HG02970 (cell line): ENCODE measurements at regions not wholly inside any gene's neighbourhood (a gene's known extent, or its start where the extent isn't known, plus 50 kb on each side); places are given as distances from the start of the nearest gene placed in this dataset.
"Not testable (repeated sequence)": the region's sequence is repeated elsewhere in the genome, so short reads cannot be mapped to it uniquely, and the experiment has no call there.

Experiments
- ATAC-seq: cut with Tn5 transposase; IDR thresholded peaks from one replicate; pipeline ENCODE4 v1.9.1; 2021; ENCODE audit warnings: mild to moderate bottlenecking, moderate library complexity, moderate number of reproducible peaks; ENCODE audit not compliant: unreplicated experiment, low FRiP score

DNA sequence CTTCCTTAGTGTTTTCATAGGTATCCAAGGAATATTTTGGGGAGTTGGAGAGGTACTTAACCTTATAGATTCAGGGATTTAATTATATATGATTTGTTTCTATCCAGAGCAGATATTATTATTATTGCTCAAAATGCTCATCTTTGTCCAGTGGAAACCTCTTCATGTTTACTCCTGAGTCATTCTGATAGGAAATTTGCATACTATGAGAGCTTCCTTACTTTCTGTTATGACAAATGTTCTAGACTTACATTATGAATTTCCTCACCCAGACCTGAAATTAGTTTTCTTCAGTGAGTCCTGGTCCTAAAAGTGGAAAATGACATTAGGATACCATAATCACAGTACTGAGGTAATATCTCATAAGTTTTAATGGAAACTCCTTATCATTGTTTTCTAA is 57.5 kb upstream of the PLPPR5 start:
- no peak for ATAC-seq

DNA sequence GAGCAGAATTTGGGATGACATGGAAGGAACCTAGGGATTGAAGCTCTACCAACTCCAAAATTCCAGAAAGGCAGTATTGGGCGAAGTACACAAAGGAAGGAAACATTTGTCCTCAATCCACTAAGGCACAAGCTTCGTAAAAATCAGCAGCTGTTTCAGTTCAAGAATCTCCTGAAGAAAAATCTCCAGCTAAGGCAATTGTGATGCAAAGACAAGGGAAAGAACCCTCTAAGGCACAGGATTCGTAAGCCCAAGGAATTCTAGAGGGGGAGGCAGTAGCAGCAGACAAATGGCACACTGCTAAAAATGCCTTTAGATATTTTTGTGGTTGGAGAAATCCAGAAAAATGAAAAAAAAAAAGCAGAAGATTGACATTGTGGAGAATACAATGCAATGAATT is 64.5 kb upstream of the PLPPR5 start:
- ATAC-seq: no peak

DNA sequence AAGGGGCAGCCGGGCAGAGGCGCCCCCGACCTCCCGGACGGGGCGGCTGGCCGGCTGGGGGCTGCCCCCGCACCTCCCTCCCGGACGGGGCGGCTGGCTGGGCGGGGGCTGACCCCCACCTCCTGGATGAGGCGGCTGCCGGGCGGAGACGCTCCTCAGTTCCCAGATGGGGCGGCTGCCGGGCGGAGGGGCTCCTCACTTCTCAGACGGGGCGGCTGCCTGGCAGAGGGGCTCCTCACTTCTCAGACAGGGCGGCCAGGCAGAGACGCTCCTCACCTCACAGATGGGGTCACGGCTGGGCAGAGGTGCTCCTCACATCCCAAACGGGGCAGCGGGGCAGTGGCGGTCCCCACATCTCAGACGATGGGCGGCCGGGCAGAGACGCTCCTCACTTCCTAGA is 73.9 kb upstream of the PLPPR5 start:
- ATAC-seq: not testable (repeated sequence)

DNA sequence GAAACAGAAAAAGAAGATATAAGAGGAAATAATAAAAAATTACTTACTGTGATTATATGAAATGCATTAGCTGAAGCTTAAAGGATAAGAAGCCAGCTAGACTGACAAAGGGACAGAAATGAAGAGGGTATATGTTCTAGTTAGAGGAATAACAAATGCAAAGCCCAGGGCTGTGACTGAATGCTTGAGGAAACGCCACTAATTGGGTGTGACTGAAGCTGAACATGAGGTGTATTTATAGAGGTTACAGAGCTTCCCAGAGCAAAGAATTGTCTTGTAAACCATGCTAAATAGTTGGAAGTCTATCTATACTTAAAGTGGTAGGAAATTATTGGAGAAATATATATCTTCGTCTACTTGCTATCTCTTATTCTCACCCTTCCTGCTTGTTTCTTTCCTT is 77.7 kb upstream of the PLPPR5 start:
- no peak for ATAC-seq

DNA sequence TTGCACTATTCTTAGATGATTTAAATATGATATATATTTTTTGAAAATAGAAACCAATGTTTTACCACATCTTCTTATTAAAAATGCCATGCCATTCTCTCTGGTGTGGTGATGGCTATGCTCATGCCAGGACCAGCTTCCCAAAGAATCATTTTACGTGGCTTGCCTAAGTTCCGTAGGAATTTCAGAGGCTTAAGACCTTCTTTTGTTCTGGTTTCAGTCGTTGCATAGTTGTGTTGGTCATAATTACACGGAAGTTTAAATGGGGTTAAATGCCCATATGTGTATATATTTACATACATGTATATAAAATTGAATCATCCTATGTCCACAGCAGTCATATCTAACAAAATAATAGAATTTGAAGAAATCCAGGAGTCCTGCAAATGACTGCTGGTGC is 78.7 kb upstream of the PLPPR5 start:
- ATAC-seq: no peak

GRCh38 chr1:99084562-99084961 is 79.9 kb upstream of the PLPPR5 start:
- peak; percentile 65 for ATAC-seq

DNA sequence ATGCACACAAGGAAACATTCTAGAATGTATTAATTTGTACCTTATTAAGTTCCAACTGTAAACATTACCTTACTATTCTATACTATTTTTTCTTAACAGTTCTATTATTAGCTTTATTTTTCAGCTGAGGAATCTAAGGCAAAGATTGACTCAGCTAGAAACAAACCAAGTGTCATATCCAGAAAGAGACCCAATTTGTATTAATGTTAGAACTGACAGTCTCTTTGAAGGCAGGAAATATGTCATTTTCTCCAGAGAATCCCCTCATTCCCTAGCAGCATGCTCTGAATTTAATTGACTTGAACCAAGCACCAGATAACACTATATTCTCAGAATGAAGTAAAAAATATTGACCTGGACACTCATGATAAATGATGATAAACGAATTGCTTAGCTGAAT is 81.4 kb upstream of the PLPPR5 start:
- ATAC-seq: no peak

- no peak for ATAC-seq
Observed at GRCh38 chr1:99098589-99098988, 93.9 kb upstream of the PLPPR5 start.

DNA sequence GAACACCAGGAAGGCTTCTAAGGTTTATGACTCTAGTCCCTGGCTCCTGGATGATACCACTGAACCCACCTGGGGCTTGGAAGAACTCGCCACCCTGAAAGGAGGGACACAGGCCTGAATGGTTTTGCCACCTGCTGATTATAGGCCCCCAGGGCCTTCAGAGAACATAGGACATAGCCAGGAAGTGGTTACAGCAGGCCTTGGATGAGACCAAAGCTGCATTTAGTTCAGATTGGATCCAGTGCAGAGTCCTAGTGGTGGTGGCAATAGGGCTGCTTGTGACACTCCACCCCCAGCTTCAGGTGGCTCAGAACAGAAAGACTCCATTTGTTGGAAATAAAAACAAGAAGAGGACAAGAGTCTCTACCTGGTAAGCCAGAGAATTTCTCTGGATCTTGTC is 101.6 kb upstream of the PLPPR5 start:
- ATAC-seq: no peak

- ATAC-seq: no peak
Observed at GRCh38 chr1:99107680-99108079, 103.0 kb upstream of the PLPPR5 start.

DNA sequence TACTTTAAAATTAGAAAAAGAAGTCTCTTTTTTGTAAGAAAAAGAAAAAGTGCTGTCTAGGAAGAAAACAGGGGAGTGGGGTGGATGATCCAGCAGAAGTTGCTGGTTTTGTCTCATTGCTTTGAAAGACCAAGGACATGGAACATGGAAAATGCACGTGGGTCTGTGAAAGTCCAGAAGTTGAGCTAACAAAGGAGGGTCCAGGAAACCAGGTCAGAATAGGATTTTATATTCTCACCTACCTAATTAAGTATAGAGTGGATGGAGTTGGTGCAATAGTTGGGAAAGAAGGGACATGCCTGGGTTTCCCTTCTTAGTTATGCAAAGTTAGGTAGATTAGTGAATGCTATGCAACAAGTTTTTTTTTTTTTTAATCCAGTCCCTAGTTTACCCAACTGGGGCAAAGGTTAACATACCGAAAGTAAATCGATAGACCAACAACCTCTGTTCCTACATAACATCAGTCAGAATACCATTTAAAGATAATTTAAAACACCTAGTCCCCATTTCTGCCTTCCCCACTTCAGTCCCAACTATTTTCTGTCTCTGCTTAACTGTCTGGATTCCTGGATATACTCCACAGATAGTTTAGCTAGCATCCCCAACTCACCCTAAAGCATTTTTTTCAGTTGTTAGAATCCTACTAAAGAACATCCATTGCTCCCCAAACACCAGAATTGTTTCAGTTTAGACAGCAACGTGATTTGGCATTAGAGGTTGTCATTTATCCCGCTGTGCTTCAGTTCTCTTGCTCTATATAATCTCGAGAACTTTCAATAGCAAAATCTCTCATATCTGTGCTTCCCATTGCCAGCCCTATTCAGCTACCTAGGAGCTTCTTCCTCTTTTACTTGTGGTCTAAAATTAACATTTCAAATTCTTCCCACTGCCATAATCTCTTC is 105.7 kb upstream of the PLPPR5 start:
- ATAC-seq: no peak

DNA sequence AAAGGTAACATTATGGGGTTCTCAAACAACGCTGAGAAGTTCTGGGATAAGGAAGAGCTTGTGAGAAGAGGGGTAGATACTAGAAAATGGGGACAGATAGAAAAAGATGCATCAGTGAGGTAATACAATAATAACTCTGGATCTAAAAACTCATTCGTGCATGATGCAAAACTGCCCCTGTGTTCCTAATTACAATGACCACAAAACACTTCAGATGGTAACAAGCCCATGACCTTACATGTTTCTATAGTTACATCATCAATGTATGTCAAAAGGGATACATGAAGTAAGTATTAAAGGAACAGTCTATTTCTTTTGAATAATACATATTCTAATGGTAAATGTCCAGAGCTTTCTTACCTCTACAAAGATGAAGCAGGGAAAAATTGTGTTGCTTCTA is 110.6 kb upstream of the PLPPR5 start:
- ATAC-seq: no peak

DNA sequence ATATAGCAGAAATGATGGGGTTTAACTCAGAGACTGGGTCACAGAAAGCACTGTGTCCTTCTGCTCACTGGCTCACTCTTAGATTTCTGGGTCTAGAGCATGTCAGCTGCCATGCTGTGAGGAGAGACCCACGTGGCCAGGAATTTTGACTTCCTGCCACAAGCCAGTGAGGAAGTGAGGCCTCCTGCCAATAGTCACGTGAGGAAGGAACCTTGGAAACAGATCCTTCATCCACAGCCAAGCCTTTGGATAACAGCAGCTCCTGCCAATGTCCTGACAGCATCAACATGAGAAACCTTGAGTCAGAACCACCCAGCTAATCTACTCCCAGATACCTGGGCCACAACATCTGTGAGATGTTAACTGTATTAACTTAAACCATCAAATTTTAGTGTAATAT is 114.5 kb upstream of the PLPPR5 start:
- ATAC-seq: no peak

- no peak for ATAC-seq
Observed at GRCh38 chr1:99122039-99122438, 117.4 kb upstream of the PLPPR5 start.

- no peak for ATAC-seq
Observed at GRCh38 chr1:99123936-99124335, 119.3 kb upstream of the PLPPR5 start.

- no peak for ATAC-seq
Observed at GRCh38 chr1:99131546-99131945, 126.9 kb upstream of the PLPPR5 start.

GRCh38 chr1:99133756-99134500 is 129.3 kb upstream of the PLPPR5 start:
- ATAC-seq: no peak

GRCh38 chr1:99137554-99138206 is 126.6 kb upstream of the PLPPR4 start:
- no peak for ATAC-seq

GRCh38 chr1:99139876-99140275 is 124.4 kb upstream of the PLPPR4 start:
- no peak for ATAC-seq

GRCh38 chr1:99146129-99146848 is 118.0 kb upstream of the PLPPR4 start:
- no peak for ATAC-seq

- no peak for ATAC-seq
Observed at GRCh38 chr1:99149952-99150351, 114.3 kb upstream of the PLPPR4 start.
